C4-2B (cell line): ENCODE measurements at regions not wholly inside any gene's neighbourhood (a gene's known extent, or its start where the extent isn't known, plus 50 kb on each side); places are given as distances from the start of the nearest gene placed in this dataset.

Experiments used
- CTCF ChIP-seq: fragments of 450-650 bp; conservative IDR thresholded peaks from 2 replicates; pipeline ENCODE4 v1.5.1; 2017; ENCODE audit warnings: mild to moderate bottlenecking
- ZFX ChIP-seq: fragments of 450-650 bp; IDR thresholded peaks from 2 replicates; pipeline ENCODE4 v1.6.1; 2017

DNA sequence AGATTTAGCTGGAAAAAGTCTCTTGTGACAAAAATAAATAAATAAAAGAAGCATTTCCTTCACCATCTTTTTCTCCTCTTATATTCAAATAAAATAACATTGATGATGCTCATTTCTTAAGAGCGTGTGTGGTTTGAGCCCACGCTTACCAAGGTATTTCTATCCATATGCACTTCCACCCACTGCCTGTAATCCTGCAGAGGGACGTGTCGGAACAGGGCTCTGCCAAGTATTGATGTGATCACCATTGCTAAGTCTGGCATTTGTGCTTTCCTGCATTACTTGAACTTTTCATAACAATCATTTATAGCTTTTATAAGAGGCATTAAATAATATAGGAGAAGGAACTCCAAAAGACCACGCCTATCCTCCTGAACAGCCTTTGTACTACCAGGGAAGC lies 107.6 kb downstream of the SHANK2 start:
- TF ChIP-seq CTCF, result no peak
- TF ChIP-seq ZFX, result no peak
